CD4-positive, alpha-beta T cell treated with Interleukin-17A for 1 hour (primary cell): ENCODE measurements at regions not wholly inside any gene's neighbourhood (a gene's known extent, or its start where the extent isn't known, plus 50 kb on each side); places are given as distances from the start of the nearest gene placed in this dataset.

Experiments used
- DNase-seq: peaks from one replicate; pipeline ENCODE4 v3.0.0-alpha.2; 2020

DNA sequence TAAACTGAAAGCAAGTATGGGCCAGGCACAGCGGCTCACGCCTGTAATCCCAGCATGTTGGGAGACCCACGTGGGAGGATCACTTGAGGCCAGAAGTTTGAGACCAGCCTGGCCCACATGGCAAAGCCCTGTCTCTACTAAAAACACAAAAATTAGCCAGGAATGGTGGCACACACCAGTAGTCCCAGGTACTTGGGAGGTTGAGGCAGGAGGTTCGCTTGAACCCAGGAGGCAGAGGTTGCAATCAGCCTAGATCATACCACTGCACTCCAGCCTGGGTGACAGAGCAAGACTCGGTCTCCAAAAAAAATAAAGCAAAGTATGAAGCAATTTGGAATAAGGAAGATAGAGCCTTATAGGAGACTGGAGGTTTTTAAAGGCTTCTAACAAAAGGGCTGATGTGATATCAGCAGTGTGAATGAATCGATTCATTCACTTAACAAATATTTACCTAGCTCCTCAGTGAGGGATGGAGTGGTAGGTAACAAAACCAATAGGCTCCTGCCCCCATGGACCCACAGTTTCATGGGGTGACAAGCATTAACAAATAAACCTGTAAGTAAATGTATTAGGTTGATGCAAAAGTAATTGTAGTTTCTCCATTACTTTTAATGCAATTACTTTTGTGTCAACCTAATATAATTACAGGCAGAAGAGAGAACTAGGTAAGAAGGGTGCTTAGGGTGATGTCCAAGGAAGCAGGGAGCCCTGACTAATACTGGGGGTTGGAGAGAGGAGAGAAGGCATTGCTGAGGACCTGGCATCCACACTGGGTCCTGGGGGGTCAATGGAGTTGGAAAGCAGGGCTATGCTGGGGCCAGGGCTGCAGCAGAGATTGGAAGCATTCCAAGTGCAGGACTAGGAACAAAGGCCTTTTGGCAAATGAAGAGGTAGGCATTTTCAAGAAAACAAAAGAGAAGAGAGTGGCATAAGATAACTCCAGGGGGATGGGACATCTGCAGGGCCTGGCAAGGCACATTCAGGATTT, 195.4 kb upstream of the ARL4C start:
- no peak for DNase-seq

DNA sequence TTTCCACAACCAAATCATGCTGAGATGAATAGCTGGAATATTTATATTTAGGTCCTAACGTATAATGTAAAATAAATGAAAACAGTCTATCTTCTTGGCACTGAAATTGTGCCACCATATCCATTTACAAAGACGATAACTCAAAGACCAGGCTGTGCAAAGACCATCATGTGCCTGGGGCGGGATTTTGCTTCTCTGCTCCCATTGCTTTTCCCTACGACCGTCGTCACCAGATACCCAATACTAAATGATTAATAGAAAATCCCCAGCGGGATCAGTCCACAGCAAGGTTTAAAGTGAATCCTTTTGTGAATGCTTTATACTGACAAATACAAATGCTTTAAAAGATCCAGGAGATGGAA, 194.3 kb upstream of the ARL4C start:
- no peak for DNase-seq

DNA sequence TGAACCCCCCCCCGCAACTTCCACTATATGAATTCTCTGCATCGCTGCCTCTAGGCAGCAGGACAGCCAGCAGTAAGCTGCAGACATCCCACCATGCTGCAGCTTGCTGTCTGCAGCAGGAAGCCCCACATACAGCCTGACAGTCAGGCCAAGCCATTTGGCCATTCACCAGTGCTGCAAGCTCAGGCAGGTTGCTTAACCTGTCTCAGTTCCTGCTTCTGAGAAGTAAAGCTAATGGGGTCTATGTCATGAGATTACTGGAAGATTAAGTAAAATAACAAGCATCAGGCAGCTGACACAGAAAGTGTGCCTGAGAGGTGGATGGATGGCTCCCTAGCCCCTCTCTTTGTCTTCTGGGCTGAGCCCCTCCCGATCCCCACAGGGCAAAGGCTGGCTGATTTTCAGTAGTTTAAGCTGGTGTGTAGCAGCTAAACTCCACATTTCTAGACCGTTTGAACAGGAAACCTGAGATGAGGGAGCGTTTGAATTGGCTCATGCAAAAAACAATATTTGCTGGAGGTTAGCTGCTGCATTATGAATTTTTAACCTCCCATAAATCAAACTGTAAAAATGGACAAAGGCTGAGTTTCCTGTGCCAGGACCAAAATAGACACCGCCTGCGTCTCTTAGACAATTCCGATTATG, 193.8 kb upstream of the ARL4C start:
- DNase-seq, result no peak

DNA sequence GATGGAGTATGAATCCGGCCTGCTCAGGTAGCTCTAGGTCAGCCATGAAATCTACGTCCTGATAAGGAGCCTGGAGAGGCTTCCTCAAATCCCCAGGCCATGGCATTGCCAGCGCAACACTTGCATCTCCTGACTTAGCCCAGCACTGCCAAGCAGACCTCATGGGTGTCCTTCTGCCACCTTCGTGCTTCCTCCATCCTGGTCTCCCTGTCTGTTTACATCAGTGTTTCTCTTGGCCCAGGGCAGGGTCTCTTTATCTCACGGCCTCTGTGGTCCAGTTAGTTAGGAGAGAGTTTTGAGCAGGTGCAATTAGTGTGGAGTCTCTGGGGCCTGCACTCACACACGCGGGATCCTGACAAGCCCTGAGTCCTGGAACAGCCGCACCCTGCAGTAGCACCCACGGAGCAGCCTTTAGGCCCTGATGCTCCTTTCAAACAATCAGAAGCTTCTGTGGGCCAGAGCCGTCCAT, 193.1 kb upstream of the ARL4C start:
- no peak for DNase-seq

DNA sequence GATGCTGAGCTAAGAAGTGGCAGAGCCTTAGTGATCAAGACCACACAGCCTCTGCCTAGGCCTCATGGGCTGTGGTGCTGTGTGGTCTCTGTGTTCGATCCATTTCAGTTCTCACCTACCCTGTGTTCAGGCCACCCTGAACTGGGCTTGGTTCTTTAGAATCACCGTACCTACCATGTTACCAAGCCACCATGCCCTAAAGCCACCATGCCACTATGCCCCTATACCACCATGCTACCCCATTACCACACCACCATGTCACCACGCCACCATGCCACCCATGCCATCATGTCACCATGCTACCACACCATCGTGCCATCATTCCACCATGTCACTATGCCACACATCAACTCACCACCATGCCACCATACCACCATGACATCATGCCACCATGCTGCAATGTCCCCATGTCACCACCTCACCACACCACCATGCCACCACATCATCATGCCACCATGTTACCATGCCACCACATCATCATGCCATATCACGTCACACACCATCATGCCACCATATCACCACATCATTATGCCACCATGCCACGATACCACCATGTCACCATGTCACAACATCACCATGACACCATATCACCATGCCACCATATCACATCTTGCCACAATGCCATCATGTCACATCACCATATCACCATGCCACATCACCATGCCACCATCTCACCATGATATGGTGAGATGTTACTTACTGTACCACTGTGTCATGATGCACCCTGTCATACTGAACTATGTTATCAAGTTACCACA, 191.0 kb upstream of the ARL4C start:
- no peak for DNase-seq

DNA sequence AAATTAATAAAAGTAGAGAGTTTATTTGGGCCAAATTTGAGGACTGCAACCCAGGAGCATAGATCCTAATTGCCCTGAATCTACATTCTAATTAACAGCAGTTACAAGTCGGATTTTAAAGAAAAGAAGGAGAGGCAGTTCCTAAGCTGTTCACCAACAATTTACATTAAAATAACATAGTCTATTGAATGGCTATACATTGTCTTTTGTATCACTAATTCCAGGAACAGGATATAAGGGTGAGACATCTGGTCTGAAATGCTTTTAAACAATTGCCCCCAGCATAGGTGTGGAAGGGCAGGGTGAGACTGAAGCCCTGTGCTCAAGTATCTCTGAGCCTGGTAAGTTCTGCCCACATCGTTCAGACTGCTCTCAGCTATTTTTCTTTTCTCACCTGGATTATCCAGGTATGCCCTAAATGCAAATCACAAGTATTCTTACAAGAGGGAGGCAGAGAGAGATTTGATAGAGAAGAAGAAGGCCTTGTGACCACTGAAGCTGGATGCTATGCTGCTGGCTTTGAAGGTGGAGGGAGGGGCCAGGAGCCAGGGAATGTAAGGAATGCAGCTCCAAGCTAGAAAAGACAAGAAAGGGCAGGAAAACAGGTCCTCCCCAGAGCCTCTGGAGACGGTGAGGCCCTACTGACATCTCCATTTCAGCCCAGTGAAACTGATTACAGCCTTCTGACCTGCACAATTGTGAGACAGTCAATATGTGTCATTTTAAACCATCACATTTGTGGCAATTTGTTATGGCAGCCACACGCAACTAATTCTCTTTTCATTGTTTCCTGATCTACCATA, 189.4 kb upstream of the ARL4C start:
- DNase-seq, result no peak

DNA sequence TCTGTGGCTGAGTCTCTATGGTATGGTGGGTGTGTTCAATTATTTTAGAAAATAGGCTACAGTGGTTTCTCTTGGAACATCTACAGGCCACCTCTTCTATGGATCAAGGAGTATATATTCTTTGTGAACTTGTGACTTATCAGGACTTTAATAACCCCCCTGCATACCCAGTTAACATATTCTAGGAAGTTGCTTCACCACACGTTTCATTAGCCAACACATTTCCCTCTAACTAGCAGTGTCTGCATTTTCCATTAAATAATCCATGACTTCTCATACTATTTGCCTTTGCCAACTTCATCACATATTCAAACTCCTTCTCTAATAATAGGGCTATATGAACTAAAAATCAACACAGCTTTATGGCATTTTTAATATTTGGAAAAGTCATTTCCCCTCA, 187.6 kb upstream of the ARL4C start:
- no peak for DNase-seq

DNA sequence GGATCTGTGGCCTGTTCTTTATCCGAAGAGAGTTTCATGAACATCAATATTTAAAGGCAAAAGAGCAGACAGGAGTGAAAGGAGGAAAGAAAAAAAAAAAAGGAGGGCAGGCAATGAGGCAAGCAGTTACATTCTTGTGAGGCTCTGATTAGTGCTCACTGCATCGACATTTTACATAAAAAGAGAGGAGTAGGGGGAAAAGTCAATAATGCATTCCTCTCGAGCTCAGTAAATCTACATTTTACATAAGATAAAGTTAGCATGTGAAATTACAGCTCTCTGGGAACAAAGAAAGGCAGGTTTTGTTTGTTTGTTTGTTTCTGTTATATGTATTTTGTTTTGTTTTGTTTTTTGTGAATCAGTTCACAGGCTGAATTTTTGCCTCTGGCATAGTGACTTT, 187.1 kb upstream of the ARL4C start:
- DNase-seq, result no peak

DNA sequence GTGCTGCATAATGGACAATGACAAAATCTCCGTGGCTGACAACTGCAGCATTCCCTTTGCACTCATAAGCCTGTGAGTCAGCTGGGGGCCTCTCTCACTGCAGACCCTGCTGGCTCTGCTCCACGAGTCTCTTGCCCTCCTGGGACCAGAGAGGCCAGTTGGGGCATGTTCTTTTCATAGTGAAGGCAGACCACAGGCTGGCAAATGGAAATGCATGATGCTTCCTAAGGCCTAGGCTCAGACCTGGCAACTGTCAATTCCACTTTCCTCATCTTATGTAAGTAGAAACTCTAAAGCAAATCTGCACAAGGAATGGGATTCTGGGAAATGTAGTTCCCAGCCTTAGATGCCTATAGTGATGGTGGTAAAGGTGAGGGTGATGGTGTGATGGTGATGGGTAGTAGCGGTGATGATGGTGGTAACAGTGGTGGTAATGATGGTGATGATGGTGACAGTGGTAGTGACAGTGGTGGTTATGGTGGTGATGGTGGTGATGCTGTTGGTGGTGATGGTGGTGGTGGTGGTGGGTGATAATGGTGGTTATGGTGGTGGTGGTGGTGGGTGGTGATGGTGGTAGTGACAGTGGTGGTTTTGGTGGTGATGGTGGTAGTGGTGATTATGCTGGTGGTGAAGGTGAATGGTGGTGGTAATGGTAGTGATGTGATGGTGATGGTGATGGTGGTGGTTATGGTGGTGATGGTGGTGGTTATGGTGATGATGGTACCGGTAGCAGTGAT, 185.8 kb upstream of the ARL4C start:
- DNase-seq, result no peak

DNA sequence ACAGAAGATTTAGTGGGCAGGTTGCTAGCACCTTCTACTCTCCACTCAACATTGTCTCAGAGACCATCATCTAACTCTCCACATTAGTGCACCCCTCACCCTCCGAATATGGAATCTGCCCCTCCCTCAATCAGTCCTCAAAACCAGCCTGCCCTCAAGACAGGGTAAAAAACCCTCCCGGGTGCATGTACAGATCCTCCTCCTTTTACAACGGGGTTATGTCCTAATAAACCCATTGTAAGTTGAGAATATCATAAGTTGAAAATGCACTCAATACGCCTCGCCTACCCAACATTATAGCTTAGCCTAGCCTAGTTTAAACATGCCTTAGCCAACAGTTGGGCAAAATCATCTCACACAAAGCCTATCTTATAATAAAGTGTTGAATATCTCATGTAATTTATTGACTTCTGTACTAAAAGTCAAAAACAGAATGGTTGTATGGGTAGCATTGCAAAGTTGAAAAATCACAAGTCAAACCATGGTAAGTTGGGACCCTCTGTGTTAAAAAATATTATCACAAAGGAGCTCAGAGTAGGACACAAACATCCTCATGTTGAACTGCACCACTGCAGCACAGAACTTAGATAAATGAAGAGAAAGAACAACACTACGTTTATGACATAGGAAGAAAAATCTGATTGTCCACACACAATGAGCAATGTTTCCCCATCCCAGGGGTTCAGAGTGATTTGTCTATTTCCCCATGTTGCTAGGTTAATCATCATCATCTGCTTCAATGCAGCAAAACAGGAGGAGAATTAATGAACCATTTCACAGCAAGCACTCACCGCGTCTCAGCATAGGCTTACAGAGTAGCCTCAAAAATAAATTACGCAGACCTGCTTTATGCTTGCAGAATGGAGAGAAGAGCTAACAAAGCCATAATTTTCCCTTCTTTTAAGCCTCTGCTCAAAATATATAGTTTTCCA, 184.1 kb upstream of the ARL4C start:
- DNase-seq, result no peak

DNA sequence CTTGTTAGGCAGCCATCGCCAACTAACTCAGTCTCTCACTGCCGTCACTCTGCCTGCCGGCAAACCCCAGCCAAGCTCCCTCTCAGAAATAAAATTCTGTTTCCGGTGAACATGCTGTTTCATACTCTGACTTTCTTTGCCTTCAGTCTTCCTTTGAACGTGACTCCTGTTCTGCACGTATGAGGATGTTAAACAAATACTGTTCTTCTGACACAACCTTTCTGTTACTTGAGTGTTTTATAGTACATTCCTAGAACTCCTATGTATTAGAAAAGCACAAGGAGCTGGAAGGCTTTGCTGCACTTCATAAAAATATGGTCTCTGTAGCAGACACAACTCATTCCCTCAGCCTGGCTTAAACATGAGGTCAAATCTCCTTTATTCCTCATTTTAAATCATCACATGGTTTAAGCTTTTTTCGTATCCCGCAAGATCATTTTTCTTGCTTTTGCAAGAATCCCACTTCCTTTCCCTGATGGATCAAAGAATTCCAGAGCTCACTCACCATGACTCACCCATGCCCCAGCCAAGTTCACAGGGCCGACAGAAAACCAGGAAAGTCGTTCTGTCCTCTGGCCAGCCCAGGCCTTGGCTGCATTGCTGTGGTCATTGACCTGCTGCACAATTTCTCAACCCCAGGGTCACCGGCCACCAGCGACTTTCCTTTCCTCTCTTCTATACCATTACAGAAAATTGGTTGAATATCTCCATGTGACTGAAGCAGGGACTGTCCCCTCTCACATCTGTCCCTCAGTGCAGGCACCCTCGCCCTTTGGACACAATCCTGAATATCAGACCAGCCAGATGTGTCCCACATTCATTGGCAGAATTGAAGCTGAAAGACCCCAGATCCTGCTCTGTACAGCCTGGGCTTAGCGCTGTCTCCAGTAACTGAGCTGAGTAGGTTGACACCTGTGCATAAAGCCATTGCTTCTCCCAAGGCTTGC, 183.1 kb upstream of the ARL4C start:
- DNase-seq, result no peak

DNA sequence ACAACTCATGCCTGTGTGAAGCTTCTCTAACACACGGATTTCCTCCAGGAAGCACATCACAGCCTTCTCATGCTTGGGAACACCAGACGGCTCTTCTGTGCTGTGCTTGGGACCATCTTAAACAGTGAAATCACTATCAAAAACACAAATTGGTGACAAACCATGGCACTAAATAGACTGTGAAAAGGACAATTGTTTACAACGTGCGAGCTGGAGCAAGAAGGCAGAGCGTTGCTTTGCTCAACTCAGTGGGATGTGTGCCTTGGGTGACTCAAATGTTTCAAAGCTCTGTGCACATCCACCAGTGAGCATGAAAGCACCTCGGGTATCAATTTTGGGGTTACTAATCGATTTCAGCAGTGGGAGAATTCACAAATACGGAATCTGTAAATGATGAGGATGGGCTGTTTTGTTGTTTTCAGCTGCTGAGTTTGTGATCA, 182.4 kb upstream of the ARL4C start:
- no peak for DNase-seq

DNA sequence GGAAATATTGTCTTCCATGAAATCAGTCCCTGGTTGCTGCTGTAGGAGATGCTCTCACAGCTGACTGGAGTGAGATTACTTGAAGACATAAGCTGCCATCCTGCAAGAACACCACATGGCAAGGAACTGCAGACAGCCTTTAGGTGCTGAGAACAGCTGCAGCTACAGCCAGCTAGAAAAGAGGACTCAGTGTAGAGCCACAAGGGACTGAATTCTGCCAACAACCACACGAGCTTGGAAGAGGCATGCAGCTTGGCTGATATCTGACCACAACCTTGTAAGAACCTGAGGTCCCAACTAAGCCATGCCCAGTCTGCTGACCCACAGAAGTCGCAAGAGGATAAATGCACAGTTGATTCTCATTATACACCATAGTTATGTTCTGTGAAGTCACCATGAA, 181.8 kb upstream of the ARL4C start:
- no peak for DNase-seq

DNA sequence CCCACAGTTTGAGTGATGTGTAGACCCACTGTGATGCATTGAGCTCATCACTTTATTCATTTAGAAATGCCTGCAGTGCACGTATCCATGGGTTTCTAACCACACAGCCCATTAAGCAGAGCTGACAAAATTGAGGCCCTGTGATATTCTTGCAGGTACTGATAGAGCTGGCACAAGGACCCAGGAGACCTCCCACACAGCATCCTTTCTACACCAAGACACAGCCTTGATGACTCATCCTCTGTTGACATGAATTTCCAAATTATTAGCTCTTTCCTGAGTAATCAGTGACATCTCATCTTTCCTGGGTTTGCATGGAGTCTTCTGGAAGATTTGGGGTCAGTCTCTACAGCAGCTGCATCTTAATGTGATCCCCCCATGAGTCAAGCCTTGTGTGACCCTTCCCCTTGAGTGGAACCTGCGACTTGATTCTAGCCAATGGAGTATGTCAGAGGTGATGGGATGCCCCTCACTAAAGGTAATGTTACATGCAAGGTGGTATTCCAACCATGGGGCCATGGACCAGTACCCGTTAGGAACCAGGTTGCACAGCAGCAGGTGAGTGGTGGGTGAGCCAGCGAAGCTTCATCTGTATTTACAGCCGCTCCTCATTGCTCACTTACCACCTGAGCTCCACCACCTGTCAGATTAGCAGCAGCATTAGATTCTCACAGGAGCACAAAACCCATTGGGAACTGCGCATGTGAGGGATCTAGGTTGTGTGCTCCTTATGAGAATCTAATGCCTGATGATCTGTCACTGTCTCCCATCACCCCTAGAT, 181.1 kb upstream of the ARL4C start:
- DNase-seq, result no peak

DNA sequence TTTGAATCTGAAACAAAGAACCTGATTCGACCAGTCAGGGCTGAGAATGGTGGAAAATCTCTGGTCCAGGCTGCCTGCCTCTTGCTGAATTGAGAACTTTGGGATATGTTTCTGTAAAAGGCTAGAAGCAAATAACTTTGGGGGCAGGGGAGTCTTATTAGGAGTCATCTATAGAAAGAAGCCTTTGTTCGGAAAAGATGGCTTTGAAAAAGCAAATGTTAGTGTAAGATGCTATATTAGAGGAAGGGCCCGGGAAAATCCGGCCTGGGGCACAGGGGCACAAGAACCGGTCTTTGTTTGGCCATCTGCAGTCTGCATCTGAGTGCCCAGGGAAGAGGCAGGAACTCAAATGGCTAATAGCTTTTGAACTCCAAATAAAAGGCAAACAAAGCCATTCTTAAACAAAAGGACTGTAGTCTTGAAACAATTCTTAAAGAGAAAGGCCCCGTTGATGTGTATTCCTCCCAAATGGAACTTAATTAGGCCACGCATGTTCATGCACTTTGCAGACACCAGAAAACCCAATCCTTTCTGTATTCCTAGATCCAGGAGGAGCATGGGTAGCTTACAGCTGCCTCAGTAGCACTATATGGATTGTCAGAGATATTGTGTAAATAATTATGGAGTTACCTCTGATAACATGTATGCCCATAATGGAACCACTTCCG, 180.0 kb upstream of the ARL4C start:
- DNase-seq, result no peak

DNA sequence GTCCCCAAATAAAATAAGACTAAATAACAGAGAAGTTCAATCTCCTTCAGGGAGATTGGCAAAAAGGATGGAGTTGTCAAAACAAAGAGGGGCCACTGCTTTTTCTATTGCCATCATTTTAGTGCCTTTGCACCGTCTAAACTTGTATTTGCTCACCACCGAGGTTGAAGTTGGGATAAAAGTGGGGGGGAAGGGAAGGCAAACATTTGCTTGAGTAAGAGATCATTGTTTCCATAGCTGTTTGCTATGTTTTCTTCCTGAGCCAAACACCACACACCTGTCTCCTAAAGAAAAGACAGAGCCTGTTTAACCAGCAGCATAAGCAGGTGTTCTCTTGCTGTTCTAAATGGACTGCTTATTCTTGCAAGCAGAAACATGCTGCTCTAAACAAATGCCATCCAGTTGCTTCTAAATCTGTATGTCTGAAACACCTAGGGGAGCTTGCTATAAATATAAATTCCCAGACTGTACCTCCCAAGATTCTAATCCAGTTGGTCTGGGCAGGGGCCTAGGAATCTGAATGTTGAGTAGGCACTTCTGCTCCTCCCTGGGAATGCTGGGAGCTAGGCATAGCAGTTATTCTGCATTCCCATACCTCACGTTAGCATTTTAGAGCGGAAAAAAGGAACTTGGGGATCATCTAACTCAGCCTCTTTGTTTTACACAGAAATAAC, 179.4 kb upstream of the ARL4C start:
- no peak for DNase-seq

DNA sequence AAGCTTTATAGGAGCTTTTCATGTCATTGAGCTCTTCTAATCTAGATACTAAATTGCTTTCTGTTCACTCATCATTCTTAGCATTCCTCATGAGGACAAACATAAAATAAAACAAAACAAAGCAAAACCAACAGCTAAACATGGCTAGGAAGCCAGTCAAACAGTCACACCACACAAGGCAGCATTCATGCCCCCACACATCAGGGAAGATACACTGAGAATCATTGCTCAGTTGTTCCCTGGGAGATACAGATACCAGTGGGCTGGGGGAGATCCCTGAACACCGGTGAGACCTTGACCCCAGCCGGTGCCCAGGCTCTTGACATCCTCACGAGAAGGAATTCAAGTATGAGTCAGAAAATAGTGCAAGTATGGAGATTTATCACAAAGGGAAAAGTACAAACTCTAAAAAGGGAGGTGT, 177.9 kb upstream of the ARL4C start:
- no peak for DNase-seq
